SK-N-SH (cell line): ENCODE measurements at regions not wholly inside any gene's neighbourhood (a gene's known extent, or its start where the extent isn't known, plus 50 kb on each side); places are given as distances from the start of the nearest gene placed in this dataset.

ENCODE experiments used
- CTCF ChIA-PET: fragments of 300-600, 350-600 bp; formaldehyde crosslinking; extraction: SDS; loops from one replicate; lab custom pipeline; 2021; lab: Yijun Ruan, JAX
- POLR2A ChIA-PET: fragments of 350-600 bp; sonication (Branson Sonifier 250); formaldehyde crosslinking; extraction: SDS; loops from one replicate; lab custom pipeline; 2020; ENCODE audit warnings: antibody characterized with exemption, inconsistent platforms; lab: Yijun Ruan, JAX
- DNase-seq: peaks from one replicate; pipeline ENCODE4 v3.0.0; 2012
- H2AFZ ChIP-seq: fragments of 200-600 bp; sonication (generic); 2 replicates; pipeline ENCODE4 v1.8.1; 2016; ENCODE audit warnings: antibody characterized with exemption, mild to moderate bottlenecking, low read depth
- H3F3A ChIP-seq: fragments of 200-600 bp; sonication (generic); replicated peaks from 2 replicates; pipeline ENCODE3; 2016; ENCODE audit warnings: antibody characterized with exemption, mild to moderate bottlenecking; ENCODE audit not compliant: insufficient read depth
- H3K27ac ChIP-seq, 2 experiments: fragments of 200-500 bp in 1 of 2; fragments of 200-600 bp in 1 of 2; sonication (Bioruptor generic) in 1 of 2; sonication (generic), shearing (Covaris generic) in 1 of 2; 2 replicates each; pipeline versions ENCODE4 v1.5.1 to v1.6.1; 2014 to 2016; ENCODE audit warnings: low read depth in 2 of 2, inconsistent platforms in 1 of 2, low read length in 1 of 2, mild to moderate bottlenecking in 1 of 2, mixed read lengths in 1 of 2
- H3K27me3 ChIP-seq: fragments of 200-600 bp; sonication (generic), shearing (Covaris generic); 2 replicates; pipeline ENCODE4 v1.6.1; 2016; ENCODE audit warnings: mixed run types; ENCODE audit not compliant: insufficient read depth
- H3K36me3 ChIP-seq, 2 experiments: fragments of 200-500 bp in 1 of 2; fragments of 200-600 bp in 1 of 2; sonication (Bioruptor generic) in 1 of 2; sonication (generic) in 1 of 2; replicated peaks in 1 of 2; 2 replicates each; pipeline versions ENCODE3 to v1.5.1; 2014 to 2016; ENCODE audit warnings: low read length in 1 of 2, mild to moderate bottlenecking in 1 of 2; ENCODE audit not compliant: insufficient read depth in 2 of 2, control insufficient read depth in 1 of 2
- H3K4me1 ChIP-seq, 2 experiments: fragments of 200-500 bp in 1 of 2; fragments of 200-600 bp in 1 of 2; sonication (Bioruptor generic) in 1 of 2; sonication (generic), shearing (Covaris generic) in 1 of 2; 2 replicates each; pipeline versions ENCODE4 v1.5.1 to v1.6.1; 2014 to 2016; ENCODE audit warnings: low read depth in 1 of 2, low read length in 1 of 2, mixed run types in 1 of 2; ENCODE audit not compliant: insufficient read depth in 2 of 2, control insufficient read depth in 1 of 2
- H3K4me2 ChIP-seq: fragments of 200-600 bp; sonication (generic), shearing (Covaris generic); 2 replicates; pipeline ENCODE4 v1.6.1; 2017; ENCODE audit warnings: mixed run types
- H3K4me3 ChIP-seq, 2 experiments: fragments of 200-500 bp in 1 of 2; fragments of 200-600 bp in 1 of 2; sonication (Bioruptor generic) in 1 of 2; sonication (generic), shearing (Covaris generic) in 1 of 2; 2 replicates each; pipeline versions ENCODE4 v1.5.1 to v1.8.1; 2014 to 2016; ENCODE audit warnings: low read depth in 2 of 2, inconsistent platforms in 1 of 2, low read length in 1 of 2, mild to moderate bottlenecking in 1 of 2, mixed read lengths in 1 of 2, moderate library complexity in 1 of 2
- H3K79me2 ChIP-seq: fragments of 200-600 bp; sonication (generic); 2 replicates; pipeline ENCODE4 v1.8.1; 2017; ENCODE audit warnings: mild to moderate bottlenecking; ENCODE audit not compliant: insufficient read depth
- H3K9ac ChIP-seq: fragments of 200-600 bp; sonication (generic); 2 replicates; pipeline ENCODE4 v1.6.1; 2017; ENCODE audit warnings: mixed run types
- H3K9me2 ChIP-seq: fragments of 200-600 bp; sonication (generic); 2 replicates; pipeline ENCODE4 v1.6.1; 2017; ENCODE audit warnings: mixed run types
- H3K9me3 ChIP-seq: fragments of 200-600 bp; sonication (generic); 2 replicates; pipeline ENCODE4 v1.6.1; 2017; ENCODE audit warnings: mixed run types, mild to moderate bottlenecking, moderate library complexity
- H4K20me1 ChIP-seq: fragments of 200-600 bp; sonication (generic); 2 replicates; pipeline ENCODE4 v1.6.1; 2017; ENCODE audit warnings: mild to moderate bottlenecking, mixed run types; ENCODE audit not compliant: insufficient read depth
- CHD2 ChIP-seq: fragments of 150-350 bp; IDR thresholded peaks from 2 replicates; pipeline ENCODE4 v1.6.1; 2018; ENCODE audit warnings: low read length; ENCODE audit not compliant: partially characterized antibody
- EP300 ChIP-seq, 2 experiments: IDR thresholded peaks; 2 replicates each; pipeline versions ENCODE4 v1.4.0 to v1.6.1; 2012; ENCODE audit warnings: borderline replicate concordance in 1 of 2, low read depth in 1 of 2, low read length in 1 of 2
- FOSL2 ChIP-seq: IDR thresholded peaks from 2 replicates; pipeline ENCODE4 v1.4.0; 2012; ENCODE audit warnings: low read depth, mild to moderate bottlenecking, moderate library complexity, borderline replicate concordance
- FOXM1 ChIP-seq: IDR thresholded peaks from 2 replicates; pipeline ENCODE4 v1.4.0; 2012; ENCODE audit warnings: low read depth, mild to moderate bottlenecking
- GABPA ChIP-seq: IDR thresholded peaks from 2 replicates; pipeline ENCODE4 v1.4.0; 2012; ENCODE audit warnings: low read depth, mild to moderate bottlenecking
- GATA2 ChIP-seq: sonication (generic); formaldehyde crosslinking; IDR thresholded peaks from 2 replicates; pipeline ENCODE4 v1.5.0; 2020; ENCODE audit warnings: mild to moderate bottlenecking, missing genetic modification reagents
- MXI1 ChIP-seq: IDR thresholded peaks from 2 replicates; pipeline ENCODE4 v1.6.1; 2012; ENCODE audit warnings: mild to moderate bottlenecking, low read depth, low read length, improper control_type of control experiment
- RCOR1 ChIP-seq: fragments of 150-350 bp; IDR thresholded peaks from 2 replicates; pipeline ENCODE4 v1.6.1; 2017; ENCODE audit warnings: antibody characterized with exemption, low read length
- RFX5 ChIP-seq: IDR thresholded peaks from 2 replicates; pipeline ENCODE4 v1.6.1; 2012; ENCODE audit warnings: mild to moderate bottlenecking, improper control_type of control experiment, low read length
- SMC3 ChIP-seq: IDR thresholded peaks from 2 replicates; pipeline ENCODE4 v1.6.1; 2012; ENCODE audit warnings: low read depth, low read length, improper control_type of control experiment
- TAF1 ChIP-seq: IDR thresholded peaks from 2 replicates; pipeline ENCODE4 v1.6.1; 2012; ENCODE audit warnings: low read depth, mild to moderate bottlenecking, low read length, moderate library complexity, borderline replicate concordance
- TEAD4 ChIP-seq: IDR thresholded peaks from 2 replicates; pipeline ENCODE4 v1.4.0; 2012; ENCODE audit warnings: mild to moderate bottlenecking, borderline replicate concordance; ENCODE audit not compliant: insufficient read depth
- WGBS: methylation state at CpG from one replicate; pipeline ENCODE4 v1.1.6; 2017; ENCODE audit warnings: low lambda C conversion rate; 5-methylcytosine and 5-hydroxymethylcytosine counted together
- TF ChIP-seq, protein P1 (sequence below): IDR thresholded peaks from 2 replicates; pipeline ENCODE4 v1.4.0; 2012; ENCODE audit warnings: low read depth, borderline replicate concordance
- TF ChIP-seq, protein P2 (sequence below): IDR thresholded peaks from 2 replicates; pipeline ENCODE4 v1.4.0; 2012; ENCODE audit warnings: low read depth
- TF ChIP-seq, protein P3 (sequence below): IDR thresholded peaks from 2 replicates; pipeline ENCODE4 v1.6.1; 2012; ENCODE audit warnings: mild to moderate bottlenecking, low read depth, low read length, moderate library complexity
- TF ChIP-seq, protein P4 (sequence below): IDR thresholded peaks from 2 replicates; pipeline ENCODE4 v1.4.0; 2012; ENCODE audit warnings: low read depth, borderline replicate concordance
- TF ChIP-seq, protein P5 (sequence below): fragments of 200-600 bp; sonication (generic); IDR thresholded peaks from 2 replicates; pipeline ENCODE4 v1.6.1; 2017; ENCODE audit warnings: antibody characterized with exemption, mild to moderate bottlenecking, moderate library complexity

DNA sequence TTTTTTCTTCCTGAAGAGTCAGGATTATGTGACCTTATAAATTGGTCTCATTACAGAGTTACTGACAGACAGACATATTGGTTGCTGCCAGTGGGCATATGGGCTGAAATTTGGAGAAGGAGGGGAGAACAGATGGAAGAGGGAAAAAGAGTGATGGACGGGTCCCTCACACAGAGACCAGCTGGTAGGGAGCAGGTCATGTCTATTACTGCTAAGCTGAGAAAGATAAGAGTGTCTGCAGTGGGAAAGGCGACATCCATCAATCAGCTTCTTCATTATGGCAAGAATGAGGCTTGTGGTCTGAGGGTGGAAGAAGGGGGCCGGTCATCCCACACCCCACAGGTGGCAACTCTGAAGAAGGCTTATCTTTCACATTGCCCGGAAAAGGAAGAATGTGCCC, 353.8 kb upstream of the RSPO3 start (continued):
- TF ChIP-seq, protein P1, sequence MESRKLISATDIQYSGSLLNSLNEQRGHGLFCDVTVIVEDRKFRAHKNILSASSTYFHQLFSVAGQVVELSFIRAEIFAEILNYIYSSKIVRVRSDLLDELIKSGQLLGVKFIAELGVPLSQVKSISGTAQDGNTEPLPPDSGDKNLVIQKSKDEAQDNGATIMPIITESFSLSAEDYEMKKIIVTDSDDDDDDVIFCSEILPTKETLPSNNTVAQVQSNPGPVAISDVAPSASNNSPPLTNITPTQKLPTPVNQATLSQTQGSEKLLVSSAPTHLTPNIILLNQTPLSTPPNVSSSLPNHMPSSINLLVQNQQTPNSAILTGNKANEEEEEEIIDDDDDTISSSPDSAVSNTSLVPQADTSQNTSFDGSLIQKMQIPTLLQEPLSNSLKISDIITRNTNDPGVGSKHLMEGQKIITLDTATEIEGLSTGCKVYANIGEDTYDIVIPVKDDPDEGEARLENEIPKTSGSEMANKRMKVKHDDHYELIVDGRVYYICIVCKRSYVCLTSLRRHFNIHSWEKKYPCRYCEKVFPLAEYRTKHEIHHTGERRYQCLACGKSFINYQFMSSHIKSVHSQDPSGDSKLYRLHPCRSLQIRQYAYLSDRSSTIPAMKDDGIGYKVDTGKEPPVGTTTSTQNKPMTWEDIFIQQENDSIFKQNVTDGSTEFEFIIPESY: no peak
- TF ChIP-seq, all 33 proteins: peak for 0

DNA sequence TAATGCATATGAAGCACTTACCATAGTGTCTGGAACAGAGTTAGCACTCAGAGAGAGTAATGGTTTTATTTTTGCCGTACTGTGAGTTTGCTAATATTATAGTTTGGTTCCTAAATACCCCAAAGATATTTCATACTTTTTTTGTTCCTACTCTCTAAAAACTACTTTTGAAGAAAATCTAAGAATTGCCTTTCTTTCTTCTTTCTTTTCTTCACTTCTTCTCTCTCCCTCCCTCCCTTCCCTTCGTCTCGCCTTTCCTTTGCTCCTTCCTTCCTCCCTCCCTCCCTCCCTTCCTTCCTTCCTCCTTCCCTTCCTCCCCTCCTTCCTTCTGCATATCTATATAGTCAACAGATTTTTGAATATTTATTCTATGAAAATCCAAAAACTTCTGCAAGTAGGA, 351.7 kb upstream of the RSPO3 start:
- 15% methylated on average over 3 of the region's 3 CpGs for WGBS
- ChIA-PET POLR2A (no interaction called here), CTCF (no interaction called here)
- no peaks in the 10 kb centered on the region for H3K79me2 ChIP-seq
- no peaks in the 10 kb centered on the region for H3K36me3 ChIP-seq
- H3K9me2 ChIP-seq: no peaks in the 10 kb centered on the region
- H3K4me2 ChIP-seq: no peak overlapping the region
- no peak for TF ChIP-seq MXI1
- TF ChIP-seq, protein P2, sequence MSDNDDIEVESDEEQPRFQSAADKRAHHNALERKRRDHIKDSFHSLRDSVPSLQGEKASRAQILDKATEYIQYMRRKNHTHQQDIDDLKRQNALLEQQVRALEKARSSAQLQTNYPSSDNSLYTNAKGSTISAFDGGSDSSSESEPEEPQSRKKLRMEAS: no peak
- no peak for TF ChIP-seq EP300 (IDR thresholded peaks at IDR 0.05; ENCODE audit: borderline replicate concordance in 1 of 2, low read depth in 1 of 2, low read length in 1 of 2)
- TF ChIP-seq, protein P3, sequence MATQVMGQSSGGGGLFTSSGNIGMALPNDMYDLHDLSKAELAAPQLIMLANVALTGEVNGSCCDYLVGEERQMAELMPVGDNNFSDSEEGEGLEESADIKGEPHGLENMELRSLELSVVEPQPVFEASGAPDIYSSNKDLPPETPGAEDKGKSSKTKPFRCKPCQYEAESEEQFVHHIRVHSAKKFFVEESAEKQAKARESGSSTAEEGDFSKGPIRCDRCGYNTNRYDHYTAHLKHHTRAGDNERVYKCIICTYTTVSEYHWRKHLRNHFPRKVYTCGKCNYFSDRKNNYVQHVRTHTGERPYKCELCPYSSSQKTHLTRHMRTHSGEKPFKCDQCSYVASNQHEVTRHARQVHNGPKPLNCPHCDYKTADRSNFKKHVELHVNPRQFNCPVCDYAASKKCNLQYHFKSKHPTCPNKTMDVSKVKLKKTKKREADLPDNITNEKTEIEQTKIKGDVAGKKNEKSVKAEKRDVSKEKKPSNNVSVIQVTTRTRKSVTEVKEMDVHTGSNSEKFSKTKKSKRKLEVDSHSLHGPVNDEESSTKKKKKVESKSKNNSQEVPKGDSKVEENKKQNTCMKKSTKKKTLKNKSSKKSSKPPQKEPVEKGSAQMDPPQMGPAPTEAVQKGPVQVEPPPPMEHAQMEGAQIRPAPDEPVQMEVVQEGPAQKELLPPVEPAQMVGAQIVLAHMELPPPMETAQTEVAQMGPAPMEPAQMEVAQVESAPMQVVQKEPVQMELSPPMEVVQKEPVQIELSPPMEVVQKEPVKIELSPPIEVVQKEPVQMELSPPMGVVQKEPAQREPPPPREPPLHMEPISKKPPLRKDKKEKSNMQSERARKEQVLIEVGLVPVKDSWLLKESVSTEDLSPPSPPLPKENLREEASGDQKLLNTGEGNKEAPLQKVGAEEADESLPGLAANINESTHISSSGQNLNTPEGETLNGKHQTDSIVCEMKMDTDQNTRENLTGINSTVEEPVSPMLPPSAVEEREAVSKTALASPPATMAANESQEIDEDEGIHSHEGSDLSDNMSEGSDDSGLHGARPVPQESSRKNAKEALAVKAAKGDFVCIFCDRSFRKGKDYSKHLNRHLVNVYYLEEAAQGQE: no peak
- TF ChIP-seq, protein P4, sequence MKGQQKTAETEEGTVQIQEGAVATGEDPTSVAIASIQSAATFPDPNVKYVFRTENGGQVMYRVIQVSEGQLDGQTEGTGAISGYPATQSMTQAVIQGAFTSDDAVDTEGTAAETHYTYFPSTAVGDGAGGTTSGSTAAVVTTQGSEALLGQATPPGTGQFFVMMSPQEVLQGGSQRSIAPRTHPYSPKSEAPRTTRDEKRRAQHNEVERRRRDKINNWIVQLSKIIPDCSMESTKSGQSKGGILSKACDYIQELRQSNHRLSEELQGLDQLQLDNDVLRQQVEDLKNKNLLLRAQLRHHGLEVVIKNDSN: no peak
- no peak for TF ChIP-seq FOSL2
- TF ChIP-seq TEAD4: no peak
- TF ChIP-seq, protein P5, sequence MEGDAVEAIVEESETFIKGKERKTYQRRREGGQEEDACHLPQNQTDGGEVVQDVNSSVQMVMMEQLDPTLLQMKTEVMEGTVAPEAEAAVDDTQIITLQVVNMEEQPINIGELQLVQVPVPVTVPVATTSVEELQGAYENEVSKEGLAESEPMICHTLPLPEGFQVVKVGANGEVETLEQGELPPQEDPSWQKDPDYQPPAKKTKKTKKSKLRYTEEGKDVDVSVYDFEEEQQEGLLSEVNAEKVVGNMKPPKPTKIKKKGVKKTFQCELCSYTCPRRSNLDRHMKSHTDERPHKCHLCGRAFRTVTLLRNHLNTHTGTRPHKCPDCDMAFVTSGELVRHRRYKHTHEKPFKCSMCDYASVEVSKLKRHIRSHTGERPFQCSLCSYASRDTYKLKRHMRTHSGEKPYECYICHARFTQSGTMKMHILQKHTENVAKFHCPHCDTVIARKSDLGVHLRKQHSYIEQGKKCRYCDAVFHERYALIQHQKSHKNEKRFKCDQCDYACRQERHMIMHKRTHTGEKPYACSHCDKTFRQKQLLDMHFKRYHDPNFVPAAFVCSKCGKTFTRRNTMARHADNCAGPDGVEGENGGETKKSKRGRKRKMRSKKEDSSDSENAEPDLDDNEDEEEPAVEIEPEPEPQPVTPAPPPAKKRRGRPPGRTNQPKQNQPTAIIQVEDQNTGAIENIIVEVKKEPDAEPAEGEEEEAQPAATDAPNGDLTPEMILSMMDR: no peak
- TF ChIP-seq CHD2: no peak
- no peak for TF ChIP-seq SMC3
- no peak for TF ChIP-seq GABPA
- no peak for TF ChIP-seq GATA2 (CRISPR knock-in tag)
- TF ChIP-seq TAF1: no peak
- TF ChIP-seq RFX5: no peak
- TF ChIP-seq RCOR1: no peak
- TF ChIP-seq FOXM1: no peak
- no peaks in the 10 kb centered on the region for H3K4me1 ChIP-seq
- H2AFZ ChIP-seq: no peak overlapping the region
- no peak overlapping the region for H3K9ac ChIP-seq
- no peak for DNase-seq
- H4K20me1 ChIP-seq: no peaks in the 10 kb centered on the region
- H3K4me3 ChIP-seq: no peak overlapping the region
- H3K27me3 ChIP-seq: peaks cover 6% of the 10 kb centered on the region; the same call in 1 of the 2 replicates
- H3K27ac ChIP-seq: no peak overlapping the region
- no peaks in the 10 kb centered on the region for H3K9me3 ChIP-seq
- no peaks in the 10 kb centered on the region for H3F3A ChIP-seq
